ENCODE measurements at regions not wholly inside any gene's neighbourhood (a gene's known extent, or its start where the extent isn't known, plus 50 kb on each side); places are given as distances from the start of the nearest gene placed in this dataset.

DNA sequence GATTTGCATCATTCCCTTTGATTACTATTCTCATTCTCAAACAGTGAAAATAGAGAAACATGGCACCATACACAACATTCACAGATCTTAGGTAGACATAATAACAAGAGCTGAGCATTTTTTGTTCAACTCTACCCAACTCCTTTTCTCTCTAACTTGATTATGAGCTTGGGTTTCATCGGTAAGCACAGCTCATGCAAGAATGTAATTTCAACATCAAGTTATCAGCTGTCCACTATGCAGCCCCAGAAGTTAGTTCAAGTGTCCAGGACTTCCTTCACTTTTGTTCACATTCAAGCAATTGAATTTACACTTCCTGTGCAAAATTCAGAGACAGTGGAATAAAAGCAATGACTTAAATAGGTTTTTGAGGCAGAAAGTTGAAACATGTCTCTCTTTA is 297.7 kb upstream of the SASH1 start:
- TF ChIP-seq, protein P1, sequence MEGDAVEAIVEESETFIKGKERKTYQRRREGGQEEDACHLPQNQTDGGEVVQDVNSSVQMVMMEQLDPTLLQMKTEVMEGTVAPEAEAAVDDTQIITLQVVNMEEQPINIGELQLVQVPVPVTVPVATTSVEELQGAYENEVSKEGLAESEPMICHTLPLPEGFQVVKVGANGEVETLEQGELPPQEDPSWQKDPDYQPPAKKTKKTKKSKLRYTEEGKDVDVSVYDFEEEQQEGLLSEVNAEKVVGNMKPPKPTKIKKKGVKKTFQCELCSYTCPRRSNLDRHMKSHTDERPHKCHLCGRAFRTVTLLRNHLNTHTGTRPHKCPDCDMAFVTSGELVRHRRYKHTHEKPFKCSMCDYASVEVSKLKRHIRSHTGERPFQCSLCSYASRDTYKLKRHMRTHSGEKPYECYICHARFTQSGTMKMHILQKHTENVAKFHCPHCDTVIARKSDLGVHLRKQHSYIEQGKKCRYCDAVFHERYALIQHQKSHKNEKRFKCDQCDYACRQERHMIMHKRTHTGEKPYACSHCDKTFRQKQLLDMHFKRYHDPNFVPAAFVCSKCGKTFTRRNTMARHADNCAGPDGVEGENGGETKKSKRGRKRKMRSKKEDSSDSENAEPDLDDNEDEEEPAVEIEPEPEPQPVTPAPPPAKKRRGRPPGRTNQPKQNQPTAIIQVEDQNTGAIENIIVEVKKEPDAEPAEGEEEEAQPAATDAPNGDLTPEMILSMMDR (IDR thresholded peaks at IDR 0.05), result no peak
- TF ChIP-seq, protein P2, sequence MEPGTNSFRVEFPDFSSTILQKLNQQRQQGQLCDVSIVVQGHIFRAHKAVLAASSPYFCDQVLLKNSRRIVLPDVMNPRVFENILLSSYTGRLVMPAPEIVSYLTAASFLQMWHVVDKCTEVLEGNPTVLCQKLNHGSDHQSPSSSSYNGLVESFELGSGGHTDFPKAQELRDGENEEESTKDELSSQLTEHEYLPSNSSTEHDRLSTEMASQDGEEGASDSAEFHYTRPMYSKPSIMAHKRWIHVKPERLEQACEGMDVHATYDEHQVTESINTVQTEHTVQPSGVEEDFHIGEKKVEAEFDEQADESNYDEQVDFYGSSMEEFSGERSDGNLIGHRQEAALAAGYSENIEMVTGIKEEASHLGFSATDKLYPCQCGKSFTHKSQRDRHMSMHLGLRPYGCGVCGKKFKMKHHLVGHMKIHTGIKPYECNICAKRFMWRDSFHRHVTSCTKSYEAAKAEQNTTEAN (CRISPR knock-in tag; IDR thresholded peaks at IDR 0.05), result no peak
- TF ChIP-seq NR3C1 (CRISPR knock-in tag; conservative IDR thresholded peaks at IDR 0.05; ENCODE audit: low read depth), result no peak
- TF ChIP-seq NR1H2 (CRISPR knock-in tag; IDR thresholded peaks at IDR 0.05), result no peak
- no peak for TF ChIP-seq SMAD4 (CRISPR knock-in tag; IDR thresholded peaks at IDR 0.05)
